ENCODE measurements at regions not wholly inside any gene's neighbourhood (a gene's known extent, or its start where the extent isn't known, plus 50 kb on each side); places are given as distances from the start of the nearest gene placed in this dataset.

DNA sequence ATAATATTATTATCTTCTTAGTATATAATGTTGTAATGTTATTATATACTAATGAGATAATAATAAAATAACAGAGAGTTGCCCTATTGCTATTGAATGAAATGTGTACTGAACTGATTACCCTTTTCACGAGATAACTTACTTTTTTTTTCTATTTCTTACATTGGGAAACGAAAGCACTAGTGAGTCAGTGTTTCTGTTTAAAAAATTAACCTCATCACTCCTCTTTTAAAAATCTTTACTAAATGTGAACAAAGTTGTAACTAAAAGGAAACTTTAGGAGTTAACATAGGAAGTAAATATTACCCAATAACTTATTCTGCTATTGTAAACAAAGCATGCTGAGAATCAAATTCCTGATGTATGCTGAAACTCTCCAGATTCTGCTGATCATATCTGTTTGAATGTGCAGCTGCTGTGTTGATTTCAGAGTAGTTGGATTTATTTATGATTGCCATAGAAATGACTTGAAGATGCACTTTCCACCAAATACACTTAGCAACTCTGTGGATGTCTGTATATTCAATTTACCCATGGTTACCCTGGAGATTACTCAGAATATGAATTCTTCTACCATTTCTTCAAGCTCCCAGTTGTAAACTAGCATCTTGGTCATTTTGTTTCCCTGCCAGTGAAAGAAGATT lies 523.4 kb downstream of the TENT5A start:
- TF ChIP-seq POLR2AphosphoS5 (IDR thresholded peaks at IDR 0.05; ENCODE audit: low read depth, low read length): no peak
- no peak for TF ChIP-seq SIN3A (IDR thresholded peaks at IDR 0.05; ENCODE audit: borderline replicate concordance, insufficient read depth, low read length)
- TF ChIP-seq FOXP2 (optimal IDR thresholded peaks at IDR 0.05; ENCODE audit: borderline replicate concordance, extremely low read depth, extremely low read length, insufficient read depth): no peak

Data from PFSK-1 (cell line).